ENCODE measurements at regions not wholly inside any gene's neighbourhood (a gene's known extent, or its start where the extent isn't known, plus 50 kb on each side); places are given as distances from the start of the nearest gene placed in this dataset.

DNA sequence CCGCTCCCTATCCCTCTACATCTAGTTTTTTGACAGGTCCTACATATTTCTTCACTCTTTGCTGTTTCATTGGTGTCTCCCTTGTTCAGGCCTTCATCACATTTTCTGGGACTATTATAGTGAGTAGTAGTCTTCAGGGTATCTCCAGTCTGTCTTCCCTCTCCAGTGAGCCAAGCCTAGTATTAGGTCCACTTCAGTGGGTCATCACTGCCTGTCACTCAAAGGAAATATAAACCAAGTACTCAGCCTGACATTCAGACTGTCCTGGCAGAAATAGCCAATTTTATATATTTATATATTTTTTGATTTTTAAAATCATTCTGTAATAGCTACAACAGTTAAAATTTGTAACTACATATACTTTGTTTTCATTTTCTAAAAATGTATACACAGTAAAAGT is 137.8 kb downstream of the CYB561 start:
- H3K4me3 ChIP-seq (ENCODE audit: insufficient read depth, low read length, poor library complexity, severe bottlenecking): no peak overlapping the region
- TF ChIP-seq CTCF (IDR thresholded peaks at IDR 0.05; ENCODE audit: insufficient read depth, low read length, poor library complexity, severe bottlenecking): no peak
- TF ChIP-seq EZH2phosphoT487 (conservative IDR thresholded peaks at IDR 0.05; ENCODE audit: low read length): no peak
- H3K27ac ChIP-seq (ENCODE audit: low read depth, low read length): no peak overlapping the region
- H3K36me3 ChIP-seq (ENCODE audit: low read length): no peaks in the 10 kb centered on the region
- no peaks in the 10 kb centered on the region for H3F3A ChIP-seq (ENCODE audit: insufficient read depth)
- no peak overlapping the region for H3K9ac ChIP-seq (ENCODE audit: low read length)
- no peak overlapping the region for H3K4me2 ChIP-seq (ENCODE audit: low read depth, low read length, poor library complexity, severe bottlenecking)
- no peaks in the 10 kb centered on the region for H3K9me3 ChIP-seq (ENCODE audit: insufficient read depth, low read length)
- no peak overlapping the region for H2AFZ ChIP-seq (ENCODE audit: low read depth, low read length, severe bottlenecking)
- no peaks in the 10 kb centered on the region for H3K79me2 ChIP-seq (ENCODE audit: insufficient read depth, low read length)
- no peaks in the 10 kb centered on the region for H4K20me1 ChIP-seq (ENCODE audit: low read depth, low read length)
- no peaks in the 10 kb centered on the region for H3K9me2 ChIP-seq (replicated peaks; ENCODE audit: insufficient read depth, low read length)
- no peaks in the 10 kb centered on the region for H3K27me3 ChIP-seq (ENCODE audit: low read length)

- Histone ChIP-seq H3F3A (ENCODE audit: insufficient read depth) (no peaks in the 10 kb centered on the region), H3K27me3 (ENCODE audit: low read length) (no peaks in the 10 kb centered on the region), H3K4me3 (ENCODE audit: insufficient read depth, low read length, poor library complexity, severe bottlenecking) (no peak overlapping the region), H4K20me1 (ENCODE audit: low read depth, low read length) (no peaks in the 10 kb centered on the region), H2AFZ (ENCODE audit: low read depth, low read length, severe bottlenecking) (no peak overlapping the region), H3K27ac (ENCODE audit: low read depth, low read length) (no peak overlapping the region), H3K9me2 (replicated peaks; ENCODE audit: insufficient read depth, low read length) (no peaks in the 10 kb centered on the region), H3K9me3 (ENCODE audit: insufficient read depth, low read length) (no peaks in the 10 kb centered on the region), H3K79me2 (ENCODE audit: insufficient read depth, low read length) (no peaks in the 10 kb centered on the region), H3K4me2 (ENCODE audit: low read depth, low read length, poor library complexity, severe bottlenecking) (no peak overlapping the region), H3K36me3 (ENCODE audit: low read length) (no peaks in the 10 kb centered on the region), H3K9ac (ENCODE audit: low read length) (no peak overlapping the region)
- TF ChIP-seq EZH2phosphoT487 (conservative IDR thresholded peaks at IDR 0.05; ENCODE audit: low read length) (no peak), CTCF (IDR thresholded peaks at IDR 0.05; ENCODE audit: insufficient read depth, low read length, poor library complexity, severe bottlenecking) (no peak)
Measured at GRCh38 chr17:63309021-63309420, 137.1 kb downstream of the CYB561 start.

DNA sequence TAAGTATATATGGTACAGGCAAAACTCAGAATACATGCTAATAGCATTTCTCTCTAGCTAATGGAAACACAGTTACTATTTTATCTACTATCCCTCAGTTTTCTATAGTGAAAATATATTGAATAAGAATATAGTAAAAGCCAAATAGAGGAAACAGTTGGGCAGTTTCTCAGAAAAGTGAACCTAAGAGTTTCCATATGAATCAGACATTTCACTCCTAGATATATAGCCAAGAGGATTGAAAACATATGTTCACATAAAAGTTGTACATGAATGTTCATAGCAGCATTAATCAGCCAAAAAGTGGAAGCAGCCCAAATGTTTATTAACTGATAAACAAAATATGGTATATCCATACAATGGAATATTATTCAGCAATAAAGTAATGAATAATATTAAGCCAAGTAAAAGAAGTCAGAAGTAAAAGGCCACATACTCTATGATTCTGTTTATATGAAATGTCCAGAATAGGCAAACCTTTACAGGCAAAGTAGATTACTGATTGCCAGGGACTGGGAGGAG is 134.6 kb downstream of the CYB561 start:
- Histone ChIP-seq H3K79me2 (ENCODE audit: insufficient read depth, low read length) (no peaks in the 10 kb centered on the region), H3K9me3 (ENCODE audit: insufficient read depth, low read length) (no peaks in the 10 kb centered on the region), H3K4me3 (ENCODE audit: insufficient read depth, low read length, poor library complexity, severe bottlenecking) (no peak overlapping the region), H3F3A (ENCODE audit: insufficient read depth) (no peaks in the 10 kb centered on the region), H2AFZ (ENCODE audit: low read depth, low read length, severe bottlenecking) (no peak overlapping the region), H3K9ac (ENCODE audit: low read length) (no peak overlapping the region), H3K4me2 (ENCODE audit: low read depth, low read length, poor library complexity, severe bottlenecking) (no peak overlapping the region), H3K9me2 (replicated peaks; ENCODE audit: insufficient read depth, low read length) (no peaks in the 10 kb centered on the region), H4K20me1 (ENCODE audit: low read depth, low read length) (no peaks in the 10 kb centered on the region), H3K27ac (ENCODE audit: low read depth, low read length) (no peak overlapping the region), H3K36me3 (ENCODE audit: low read length) (no peaks in the 10 kb centered on the region), H3K27me3 (ENCODE audit: low read length) (no peaks in the 10 kb centered on the region)
- TF ChIP-seq CTCF (IDR thresholded peaks at IDR 0.05; ENCODE audit: insufficient read depth, low read length, poor library complexity, severe bottlenecking) (no peak), EZH2phosphoT487 (conservative IDR thresholded peaks at IDR 0.05; ENCODE audit: low read length) (no peak)
